ENCODE measurements at regions not wholly inside any gene's neighbourhood (a gene's known extent, or its start where the extent isn't known, plus 50 kb on each side); places are given as distances from the start of the nearest gene placed in this dataset.
"Not testable (repeated sequence)": the region's sequence is repeated elsewhere in the genome, so short reads cannot be mapped to it uniquely, and the experiment has no call there.

- DNase-seq = not testable (repeated sequence)
These were observed 60.5 kb downstream of the GOLGA6L22 start for GRCh38 chr15:22519213-22519612.

GRCh38 chr15:22526537-22526936, 67.8 kb downstream of the GOLGA6L22 start:
- DNase-seq = not testable (repeated sequence)

GRCh38 chr15:22527016-22527415, 68.3 kb downstream of the GOLGA6L22 start:
- not testable (repeated sequence) for DNase-seq

GRCh38 chr15:22529200-22529599, 70.5 kb downstream of the GOLGA6L22 start:
- DNase-seq = not testable (repeated sequence)

GRCh38 chr15:22559701-22560100, 101.0 kb downstream of the GOLGA6L22 start:
- DNase-seq = not testable (repeated sequence)

GRCh38 chr15:22561716-22562115, 103.0 kb downstream of the GOLGA6L22 start:
- DNase-seq = not testable (repeated sequence)

GRCh38 chr15:22566510-22566909, 107.8 kb downstream of the GOLGA6L22 start:
- DNase-seq = not testable (repeated sequence)

GRCh38 chr15:22569486-22569885, 110.8 kb downstream of the GOLGA6L22 start:
- not testable (repeated sequence) for DNase-seq

GRCh38 chr15:22572152-22572735, 113.5 kb downstream of the GOLGA6L22 start:
- DNase-seq = not testable (repeated sequence)

GRCh38 chr15:22572792-22573191, 114.1 kb downstream of the GOLGA6L22 start:
- DNase-seq = not testable (repeated sequence)

- DNase-seq = not testable (repeated sequence)
These were observed 119.1 kb downstream of the GOLGA6L22 start for GRCh38 chr15:22577828-22578227.

- not testable (repeated sequence) for DNase-seq
These were observed 120.5 kb downstream of the GOLGA6L22 start for GRCh38 chr15:22579213-22579612.

- not testable (repeated sequence) for DNase-seq
These were observed 128.7 kb downstream of the GOLGA6L22 start for GRCh38 chr15:22587391-22587790.

GRCh38 chr15:22598552-22598951, 139.8 kb downstream of the GOLGA6L22 start:
- DNase-seq = not testable (repeated sequence)

- DNase-seq = not testable (repeated sequence)
These were observed 141.0 kb downstream of the GOLGA6L22 start for GRCh38 chr15:22599526-22600320.

GRCh38 chr15:22616976-22617375, 158.3 kb downstream of the GOLGA6L22 start:
- not testable (repeated sequence) for DNase-seq

- not testable (repeated sequence) for DNase-seq
These were observed 154.7 kb upstream of the NIPA1 start for GRCh38 chr15:22631789-22632188.

GRCh38 chr15:22639983-22640382, 146.5 kb upstream of the NIPA1 start:
- not testable (repeated sequence) for DNase-seq

- not testable (repeated sequence) for DNase-seq
These were observed 137.0 kb upstream of the NIPA1 start for GRCh38 chr15:22649458-22649857.

GRCh38 chr15:22651179-22651578, 135.3 kb upstream of the NIPA1 start:
- DNase-seq = not testable (repeated sequence)

- DNase-seq = peak; percentile 50
These were observed 122.0 kb upstream of the NIPA1 start for GRCh38 chr15:22664294-22665058.

GRCh38 chr15:22665059-22665702, 121.3 kb upstream of the NIPA1 start:
- DNase-seq = peak; percentile 85

All from fibroblast of skin of scalp (primary cell).